ENCODE measurements at regions not wholly inside any gene's neighbourhood (a gene's known extent, or its start where the extent isn't known, plus 50 kb on each side); places are given as distances from the start of the nearest gene placed in this dataset.

GRCh38 chr6:6858533-6858982 lies 249.2 kb upstream of the RREB1 start:
- ChIA-PET POLR2A (no interaction called here), CTCF (no interaction called here)
- Histone ChIP-seq H3K27me3 (ENCODE audit: control insufficient read depth, insufficient read depth, low read length) (peaks cover under 1% of the 10 kb centered on the region), H3K9me3 (ENCODE audit: control insufficient read depth, insufficient read depth, low read length) (no peaks in the 10 kb centered on the region), H3K4me3 (ENCODE audit: low read depth, low read length) (no peak overlapping the region), H3K27ac (ENCODE audit: low read depth, low read length) (no peak overlapping the region)
- DNase-seq (ENCODE audit: low read depth, low spot score), result no peak
- TF ChIP-seq, protein P1, sequence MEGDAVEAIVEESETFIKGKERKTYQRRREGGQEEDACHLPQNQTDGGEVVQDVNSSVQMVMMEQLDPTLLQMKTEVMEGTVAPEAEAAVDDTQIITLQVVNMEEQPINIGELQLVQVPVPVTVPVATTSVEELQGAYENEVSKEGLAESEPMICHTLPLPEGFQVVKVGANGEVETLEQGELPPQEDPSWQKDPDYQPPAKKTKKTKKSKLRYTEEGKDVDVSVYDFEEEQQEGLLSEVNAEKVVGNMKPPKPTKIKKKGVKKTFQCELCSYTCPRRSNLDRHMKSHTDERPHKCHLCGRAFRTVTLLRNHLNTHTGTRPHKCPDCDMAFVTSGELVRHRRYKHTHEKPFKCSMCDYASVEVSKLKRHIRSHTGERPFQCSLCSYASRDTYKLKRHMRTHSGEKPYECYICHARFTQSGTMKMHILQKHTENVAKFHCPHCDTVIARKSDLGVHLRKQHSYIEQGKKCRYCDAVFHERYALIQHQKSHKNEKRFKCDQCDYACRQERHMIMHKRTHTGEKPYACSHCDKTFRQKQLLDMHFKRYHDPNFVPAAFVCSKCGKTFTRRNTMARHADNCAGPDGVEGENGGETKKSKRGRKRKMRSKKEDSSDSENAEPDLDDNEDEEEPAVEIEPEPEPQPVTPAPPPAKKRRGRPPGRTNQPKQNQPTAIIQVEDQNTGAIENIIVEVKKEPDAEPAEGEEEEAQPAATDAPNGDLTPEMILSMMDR (IDR thresholded peaks at IDR 0.05; ENCODE audit: low read depth, low read length), result no peak

DNA sequence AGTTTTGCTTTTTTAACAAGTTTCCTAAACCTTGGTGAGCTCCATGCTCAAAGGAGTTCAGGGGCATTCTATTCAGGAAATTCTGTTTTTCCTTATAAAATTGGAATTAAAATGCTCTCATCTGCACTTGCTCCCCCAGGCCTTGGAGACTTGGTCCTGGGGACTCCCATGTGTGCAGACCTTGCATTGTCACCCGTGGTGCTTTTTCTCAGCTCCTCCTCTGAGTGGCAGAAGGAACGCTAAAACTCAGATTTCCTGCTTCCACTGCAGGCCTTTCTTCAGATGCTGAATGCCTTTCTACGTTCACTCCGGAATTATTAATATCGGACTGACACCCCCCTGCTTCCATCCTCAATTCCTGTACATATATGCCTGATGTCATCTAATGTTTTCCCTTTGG lies 248.7 kb upstream of the RREB1 start:
- TF ChIP-seq, protein P1 (IDR thresholded peaks at IDR 0.05; ENCODE audit: low read depth, low read length), result no peak
- Histone ChIP-seq H3K9me3 (ENCODE audit: control insufficient read depth, insufficient read depth, low read length) (no peaks in the 10 kb centered on the region), H3K27ac (ENCODE audit: low read depth, low read length) (no peak overlapping the region), H3K4me3 (ENCODE audit: low read depth, low read length) (no peak overlapping the region), H3K27me3 (ENCODE audit: control insufficient read depth, insufficient read depth, low read length) (peaks cover 3% of the 10 kb centered on the region)
- DNase-seq (ENCODE audit: low read depth, low spot score), result no peak
- ChIA-PET CTCF (no interaction called here), POLR2A (no interaction called here)

- ChIA-PET POLR2A (no interaction called here), CTCF (no interaction called here)
- Histone ChIP-seq H3K4me3 (ENCODE audit: low read depth, low read length) (no peak overlapping the region), H3K27me3 (ENCODE audit: control insufficient read depth, insufficient read depth, low read length) (peaks cover 3% of the 10 kb centered on the region), H3K27ac (ENCODE audit: low read depth, low read length) (no peak overlapping the region), H3K9me3 (ENCODE audit: control insufficient read depth, insufficient read depth, low read length) (no peaks in the 10 kb centered on the region)
- TF ChIP-seq, protein P1 (IDR thresholded peaks at IDR 0.05; ENCODE audit: low read depth, low read length), result no peak
- DNase-seq (ENCODE audit: low read depth, low spot score), result no peak
Measured at GRCh38 chr6:6859722-6860121, 248.0 kb upstream of the RREB1 start.

DNA sequence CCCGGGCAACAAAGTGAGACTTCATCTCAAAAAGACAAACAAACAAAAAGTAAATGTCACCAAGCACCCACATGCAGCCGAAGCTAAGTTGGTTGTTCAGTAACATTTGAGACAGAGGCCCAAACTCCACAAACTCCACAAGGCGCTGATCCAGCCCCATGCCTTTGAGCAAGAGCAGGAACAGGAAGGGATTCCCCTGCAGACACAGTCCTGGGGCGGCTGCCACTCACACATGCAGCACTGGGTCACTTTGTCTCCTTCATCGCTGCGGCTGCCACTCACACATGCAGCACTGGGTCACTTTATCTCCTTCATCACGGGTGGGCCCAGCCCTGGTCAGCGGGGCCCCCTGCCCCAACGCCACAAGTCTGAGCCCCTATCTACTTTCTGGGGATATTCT lies 246.9 kb upstream of the RREB1 start:
- no peak for DNase-seq (ENCODE audit: low read depth, low spot score)
- TF ChIP-seq, protein P1 (IDR thresholded peaks at IDR 0.05; ENCODE audit: low read depth, low read length), result no peak
- H3K4me3 ChIP-seq (ENCODE audit: low read depth, low read length), result no peak overlapping the region
- H3K27me3 ChIP-seq (ENCODE audit: control insufficient read depth, insufficient read depth, low read length), result peaks cover 3% of the 10 kb centered on the region
- ChIA-PET CTCF (no interaction called here), POLR2A (no interaction called here)
- no peaks in the 10 kb centered on the region for H3K9me3 ChIP-seq (ENCODE audit: control insufficient read depth, insufficient read depth, low read length)
- no peak overlapping the region for H3K27ac ChIP-seq (ENCODE audit: low read depth, low read length)

GRCh38 chr6:6861351-6861894 lies 246.3 kb upstream of the RREB1 start:
- POLR2A ChIA-PET, result no interaction called here
- CTCF ChIA-PET, result interaction anchor here (0.6 to 0.9 kb wide), 2 partner anchors 9 to 185 kb away, joined by 4 to 6 read pairs; no protein-coding TSS in a partner anchor

More at GRCh38 chr6:6861351-6861894, 246.3 kb upstream of the RREB1 start:
- peaks cover 3% of the 10 kb centered on the region for H3K27me3 ChIP-seq (ENCODE audit: control insufficient read depth, insufficient read depth, low read length)
- no peak overlapping the region for H3K27ac ChIP-seq (ENCODE audit: low read depth, low read length)
- TF ChIP-seq, protein P1 (IDR thresholded peaks at IDR 0.05; ENCODE audit: low read depth, low read length), result no peak
- no peak for DNase-seq (ENCODE audit: low read depth, low spot score)
- H3K4me3 ChIP-seq (ENCODE audit: low read depth, low read length), result no peak overlapping the region
- H3K9me3 ChIP-seq (ENCODE audit: control insufficient read depth, insufficient read depth, low read length), result no peaks in the 10 kb centered on the region
